ENCODE measurements at regions not wholly inside any gene's neighbourhood (a gene's known extent, or its start where the extent isn't known, plus 50 kb on each side); places are given as distances from the start of the nearest gene placed in this dataset.

- Histone ChIP-seq H3K27me3 (ENCODE audit: control insufficient read depth in 3 of 3, insufficient read depth in 3 of 3, low read length in 3 of 3) (no peaks in the 10 kb centered on the region), H3K27ac (ENCODE audit: low read depth in 1 of 3, low read length in 2 of 3) (no peak overlapping the region), H3K36me3 (ENCODE audit: control insufficient read depth in 3 of 3, insufficient read depth in 2 of 3, low read depth in 1 of 3, low read length in 3 of 3) (no peaks in the 10 kb centered on the region), H3K9me3 (ENCODE audit: control insufficient read depth in 2 of 2, insufficient read depth in 1 of 2, low read depth in 1 of 2, low read length in 1 of 2) (no peaks in the 10 kb centered on the region), H3K4me1 (ENCODE audit: control insufficient read depth in 3 of 3, insufficient read depth in 2 of 3, low read depth in 1 of 3, low read length in 2 of 3) (no peaks in the 10 kb centered on the region), H3K4me3 (ENCODE audit: low read depth in 1 of 3, low read length in 3 of 3) (no peak overlapping the region)
- FAIRE-seq, result no peak
- DNase-seq, result no peak
- WGBS, 3 donors, result 71 to 83% (median 78%) methylated on average over 3 of the region's 3 CpGs
Measured at GRCh38 chr13:108560093-108560492, 69.3 kb upstream of the MYO16 start.

- 18 to 37% (median 34%) methylated on average over 2 of the region's 2 CpGs for WGBS, 3 donors
- Histone ChIP-seq H3K4me1 (ENCODE audit: control insufficient read depth in 3 of 3, insufficient read depth in 2 of 3, low read depth in 1 of 3, low read length in 2 of 3) (no peaks in the 10 kb centered on the region), H3K9me3 (ENCODE audit: control insufficient read depth in 2 of 2, insufficient read depth in 1 of 2, low read depth in 1 of 2, low read length in 1 of 2) (no peaks in the 10 kb centered on the region), H3K27me3 (ENCODE audit: control insufficient read depth in 3 of 3, insufficient read depth in 3 of 3, low read length in 3 of 3) (no peaks in the 10 kb centered on the region), H3K36me3 (ENCODE audit: control insufficient read depth in 3 of 3, insufficient read depth in 2 of 3, low read depth in 1 of 3, low read length in 3 of 3) (no peaks in the 10 kb centered on the region), H3K4me3 (ENCODE audit: low read depth in 1 of 3, low read length in 3 of 3) (no peak overlapping the region), H3K27ac (ENCODE audit: low read depth in 1 of 3, low read length in 2 of 3) (no peak overlapping the region)
- DNase-seq (no peak), FAIRE-seq (no peak)
Measured at GRCh38 chr13:108561149-108561548, 68.3 kb upstream of the MYO16 start.

GRCh38 chr13:108566413-108567170 lies 62.8 kb upstream of the MYO16 start:
- Histone ChIP-seq H3K4me1 (ENCODE audit: control insufficient read depth in 3 of 3, insufficient read depth in 2 of 3, low read depth in 1 of 3, low read length in 2 of 3) (no peaks in the 10 kb centered on the region), H3K27ac (ENCODE audit: low read depth in 1 of 3, low read length in 2 of 3) (no peak overlapping the region), H3K9me3 (ENCODE audit: control insufficient read depth in 2 of 2, insufficient read depth in 1 of 2, low read depth in 1 of 2, low read length in 1 of 2) (no peaks in the 10 kb centered on the region), H3K4me3 (ENCODE audit: low read depth in 1 of 3, low read length in 3 of 3) (no peak overlapping the region), H3K36me3 (ENCODE audit: control insufficient read depth in 3 of 3, insufficient read depth in 2 of 3, low read depth in 1 of 3, low read length in 3 of 3) (no peaks in the 10 kb centered on the region), H3K27me3 (ENCODE audit: control insufficient read depth in 3 of 3, insufficient read depth in 3 of 3, low read length in 3 of 3) (no peaks in the 10 kb centered on the region)
- DNase-seq (no peak), FAIRE-seq (no peak)
- 66 to 73% (median 72%) methylated on average over 2 of the region's 2 CpGs for WGBS, 3 donors

- Histone ChIP-seq H3K9me3 (ENCODE audit: control insufficient read depth in 2 of 2, insufficient read depth in 1 of 2, low read depth in 1 of 2, low read length in 1 of 2) (no peaks in the 10 kb centered on the region), H3K27ac (ENCODE audit: low read depth in 1 of 3, low read length in 2 of 3) (no peak overlapping the region), H3K4me3 (ENCODE audit: low read depth in 1 of 3, low read length in 3 of 3) (no peak overlapping the region), H3K36me3 (ENCODE audit: control insufficient read depth in 3 of 3, insufficient read depth in 2 of 3, low read depth in 1 of 3, low read length in 3 of 3) (no peaks in the 10 kb centered on the region), H3K27me3 (ENCODE audit: control insufficient read depth in 3 of 3, insufficient read depth in 3 of 3, low read length in 3 of 3) (no peaks in the 10 kb centered on the region), H3K4me1 (ENCODE audit: control insufficient read depth in 3 of 3, insufficient read depth in 2 of 3, low read depth in 1 of 3, low read length in 2 of 3) (no peaks in the 10 kb centered on the region)
- DNase-seq (no peak), FAIRE-seq (no peak)
- 64 to 73% (median 72%) methylated on average over 6 of the region's 6 CpGs for WGBS, 3 donors
Measured at GRCh38 chr13:108572782-108573211, 56.6 kb upstream of the MYO16 start.

- no peak for FAIRE-seq
- no peak for DNase-seq
Measured at GRCh38 chr13:108573455-108573854, 56.0 kb upstream of the MYO16 start.

GRCh38 chr13:108574856-108575255 lies 54.6 kb upstream of the MYO16 start:
- FAIRE-seq (no peak), DNase-seq (no peak)
- Histone ChIP-seq H3K4me1 (ENCODE audit: control insufficient read depth in 3 of 3, insufficient read depth in 2 of 3, low read depth in 1 of 3, low read length in 2 of 3) (no peaks in the 10 kb centered on the region), H3K4me3 (ENCODE audit: low read depth in 1 of 3, low read length in 3 of 3) (no peak overlapping the region), H3K9me3 (ENCODE audit: control insufficient read depth in 2 of 2, insufficient read depth in 1 of 2, low read depth in 1 of 2, low read length in 1 of 2) (no peaks in the 10 kb centered on the region), H3K27ac (ENCODE audit: low read depth in 1 of 3, low read length in 2 of 3) (no peak overlapping the region), H3K27me3 (ENCODE audit: control insufficient read depth in 3 of 3, insufficient read depth in 3 of 3, low read length in 3 of 3) (no peaks in the 10 kb centered on the region), H3K36me3 (ENCODE audit: control insufficient read depth in 3 of 3, insufficient read depth in 2 of 3, low read depth in 1 of 3, low read length in 3 of 3) (no peaks in the 10 kb centered on the region)

More at GRCh38 chr13:108573455-108573854, 56.0 kb upstream of the MYO16 start:
- Histone ChIP-seq H3K4me1 (ENCODE audit: control insufficient read depth in 3 of 3, insufficient read depth in 2 of 3, low read depth in 1 of 3, low read length in 2 of 3) (no peaks in the 10 kb centered on the region), H3K4me3 (ENCODE audit: low read depth in 1 of 3, low read length in 3 of 3) (no peak overlapping the region), H3K9me3 (ENCODE audit: control insufficient read depth in 2 of 2, insufficient read depth in 1 of 2, low read depth in 1 of 2, low read length in 1 of 2) (no peaks in the 10 kb centered on the region), H3K27ac (ENCODE audit: low read depth in 1 of 3, low read length in 2 of 3) (no peak overlapping the region), H3K36me3 (ENCODE audit: control insufficient read depth in 3 of 3, insufficient read depth in 2 of 3, low read depth in 1 of 3, low read length in 3 of 3) (no peaks in the 10 kb centered on the region), H3K27me3 (ENCODE audit: control insufficient read depth in 3 of 3, insufficient read depth in 3 of 3, low read length in 3 of 3) (no peaks in the 10 kb centered on the region)
- 31 to 49% (median 36%) methylated on average over 1 of the region's 1 CpG for WGBS, 3 donors

- Histone ChIP-seq H3K4me3 (ENCODE audit: low read depth in 1 of 3, low read length in 3 of 3) (no peak overlapping the region), H3K4me1 (ENCODE audit: control insufficient read depth in 3 of 3, insufficient read depth in 2 of 3, low read depth in 1 of 3, low read length in 2 of 3) (no peaks in the 10 kb centered on the region), H3K27me3 (ENCODE audit: control insufficient read depth in 3 of 3, insufficient read depth in 3 of 3, low read length in 3 of 3) (no peaks in the 10 kb centered on the region), H3K36me3 (ENCODE audit: control insufficient read depth in 3 of 3, insufficient read depth in 2 of 3, low read depth in 1 of 3, low read length in 3 of 3) (no peaks in the 10 kb centered on the region), H3K9me3 (ENCODE audit: control insufficient read depth in 2 of 2, insufficient read depth in 1 of 2, low read depth in 1 of 2, low read length in 1 of 2) (no peaks in the 10 kb centered on the region), H3K27ac (ENCODE audit: low read depth in 1 of 3, low read length in 2 of 3) (no peak overlapping the region)
- DNase-seq (no peak), FAIRE-seq (no peak)
- WGBS, 3 donors, result 88 to 95% (median 93%) methylated on average over 7 of the region's 7 CpGs
Measured at GRCh38 chr13:108575430-108575829, 54.0 kb upstream of the MYO16 start.

All from small intestine (tissue), 7 donors.